ENCODE measurements at regions not wholly inside any gene's neighbourhood (a gene's known extent, or its start where the extent isn't known, plus 50 kb on each side); places are given as distances from the start of the nearest gene placed in this dataset.

DNA sequence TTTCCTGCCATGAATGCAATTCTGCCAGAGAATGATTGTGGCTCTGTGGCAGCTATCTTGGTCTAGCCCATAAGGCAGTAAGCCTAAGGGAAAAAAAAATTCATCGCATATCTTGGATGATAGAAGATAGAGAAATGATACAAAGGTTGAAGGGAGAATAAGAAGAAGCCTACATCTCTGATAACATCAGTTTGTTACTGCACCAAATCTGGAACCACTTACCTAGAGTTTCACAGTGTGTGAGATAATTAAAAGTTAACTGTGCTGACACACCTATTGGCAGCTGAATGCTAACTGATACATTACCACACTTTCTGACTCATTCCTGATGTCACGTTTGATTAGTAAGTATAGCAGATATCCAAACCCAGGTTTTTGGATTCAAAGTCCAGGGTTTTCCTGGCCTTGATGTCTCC, 91.6 kb upstream of the TAF11L2 start:
- TF ChIP-seq, protein P1, sequence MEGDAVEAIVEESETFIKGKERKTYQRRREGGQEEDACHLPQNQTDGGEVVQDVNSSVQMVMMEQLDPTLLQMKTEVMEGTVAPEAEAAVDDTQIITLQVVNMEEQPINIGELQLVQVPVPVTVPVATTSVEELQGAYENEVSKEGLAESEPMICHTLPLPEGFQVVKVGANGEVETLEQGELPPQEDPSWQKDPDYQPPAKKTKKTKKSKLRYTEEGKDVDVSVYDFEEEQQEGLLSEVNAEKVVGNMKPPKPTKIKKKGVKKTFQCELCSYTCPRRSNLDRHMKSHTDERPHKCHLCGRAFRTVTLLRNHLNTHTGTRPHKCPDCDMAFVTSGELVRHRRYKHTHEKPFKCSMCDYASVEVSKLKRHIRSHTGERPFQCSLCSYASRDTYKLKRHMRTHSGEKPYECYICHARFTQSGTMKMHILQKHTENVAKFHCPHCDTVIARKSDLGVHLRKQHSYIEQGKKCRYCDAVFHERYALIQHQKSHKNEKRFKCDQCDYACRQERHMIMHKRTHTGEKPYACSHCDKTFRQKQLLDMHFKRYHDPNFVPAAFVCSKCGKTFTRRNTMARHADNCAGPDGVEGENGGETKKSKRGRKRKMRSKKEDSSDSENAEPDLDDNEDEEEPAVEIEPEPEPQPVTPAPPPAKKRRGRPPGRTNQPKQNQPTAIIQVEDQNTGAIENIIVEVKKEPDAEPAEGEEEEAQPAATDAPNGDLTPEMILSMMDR (IDR thresholded peaks at IDR 0.05; ENCODE audit: low read length) = no peak
- no peak for TF ChIP-seq EZH2 (IDR thresholded peaks at IDR 0.05; ENCODE audit: borderline replicate concordance, low read length)
